HG02588 (cell line): ENCODE measurements at regions not wholly inside any gene's neighbourhood (a gene's known extent, or its start where the extent isn't known, plus 50 kb on each side); places are given as distances from the start of the nearest gene placed in this dataset.
A peak's percentile ranks its signal among the peaks of the same experiment; 100 is the strongest.
"Not testable (repeated sequence)": the region's sequence is repeated elsewhere in the genome, so short reads cannot be mapped to it uniquely, and the experiment has no call there.

Experiments used
- ATAC-seq: cut with Tn5 transposase; IDR thresholded peaks from one replicate; pipeline ENCODE4 v1.9.1; 2021; ENCODE audit warnings: mild to moderate bottlenecking, moderate library complexity; ENCODE audit not compliant: unreplicated experiment

GRCh38 chr2:81412681-81413080 is 1108.1 kb upstream of the LRRTM1 start:
- ATAC-seq = no peak

- ATAC-seq = no peak
These were observed 1099.0 kb upstream of the LRRTM1 start for GRCh38 chr2:81403508-81403907.

GRCh38 chr2:81396417-81397019 is 1092.0 kb upstream of the LRRTM1 start:
- ATAC-seq = no peak

DNA sequence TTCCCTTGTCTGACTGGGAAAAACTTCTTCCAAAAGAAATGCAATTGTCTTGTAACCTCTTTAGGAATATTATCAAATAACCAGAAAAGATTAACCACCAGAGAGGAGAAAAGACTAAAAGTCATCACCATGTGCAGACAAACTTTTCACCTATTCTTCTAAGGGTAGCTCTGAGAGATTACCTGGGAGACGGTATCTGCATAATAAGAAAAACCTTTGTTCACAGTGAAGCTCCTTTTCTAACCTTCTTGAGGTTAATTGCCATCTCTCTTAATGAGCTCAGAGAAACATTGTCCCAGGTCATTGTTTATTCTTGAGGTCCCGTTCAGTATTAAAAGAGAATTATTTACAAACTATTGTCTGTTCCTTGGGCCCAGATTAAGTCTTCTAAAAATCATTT is 1091.2 kb upstream of the LRRTM1 start:
- ATAC-seq = no peak

DNA sequence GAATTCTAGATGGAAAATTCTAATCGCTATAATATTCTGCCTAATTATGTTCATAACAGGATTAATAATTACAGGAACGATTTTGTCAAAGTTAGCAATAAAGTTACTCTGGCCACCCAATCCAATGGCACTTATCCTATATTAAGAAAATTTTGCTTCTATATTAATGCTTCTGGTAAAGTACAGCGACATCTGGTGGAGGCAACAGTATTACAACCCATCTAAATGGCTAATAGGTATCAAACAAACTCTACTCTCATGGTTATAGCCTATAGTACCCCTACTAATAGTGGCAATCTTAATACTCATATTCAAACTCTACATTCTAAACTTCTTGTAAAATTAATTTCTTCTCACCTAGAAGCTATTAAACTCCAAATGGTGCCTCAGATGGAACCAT is 1084.7 kb upstream of the LRRTM1 start:
- ATAC-seq = no peak

- ATAC-seq = no peak
These were observed 1059.2 kb upstream of the LRRTM1 start for GRCh38 chr2:81363800-81364199.

DNA sequence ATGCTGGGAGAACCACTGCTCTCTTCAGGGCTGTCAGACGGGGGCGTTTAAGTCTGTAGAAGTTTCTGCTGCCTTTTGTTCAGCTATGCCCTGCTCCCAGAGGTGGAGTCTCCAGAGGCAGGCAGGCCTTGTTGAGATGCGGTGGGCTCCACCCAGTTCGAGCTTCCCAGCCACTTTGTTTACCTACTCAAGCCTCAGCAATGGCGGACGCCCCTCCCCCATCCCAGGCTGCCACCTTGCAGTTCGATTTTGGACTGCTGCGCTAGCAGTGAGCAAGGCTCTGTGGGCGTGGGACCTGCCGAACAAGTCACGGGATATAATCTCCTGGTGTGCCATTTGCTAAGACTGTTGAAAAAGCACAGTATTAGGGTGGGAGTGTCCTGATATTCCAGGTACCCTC is 1057.9 kb upstream of the LRRTM1 start:
- ATAC-seq = not testable (repeated sequence)

DNA sequence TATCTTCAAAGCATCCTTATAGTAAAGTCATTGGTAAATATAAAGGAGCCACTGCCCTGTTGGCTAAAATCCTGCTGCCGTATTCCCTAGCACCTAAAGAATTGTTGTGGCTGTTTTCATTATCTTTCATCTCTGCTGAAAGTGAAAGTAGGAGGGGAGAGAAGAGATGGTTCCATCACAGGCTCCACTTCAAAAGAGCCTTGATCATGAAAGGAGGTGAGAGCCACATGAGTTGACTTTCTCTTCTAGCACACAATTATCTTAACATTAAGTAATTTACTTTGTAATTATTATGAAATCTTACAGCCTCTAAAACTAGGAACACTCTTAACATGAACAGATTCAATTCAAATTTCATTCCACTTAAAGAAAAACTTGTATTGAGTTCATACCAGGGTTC is 1050.9 kb upstream of the LRRTM1 start:
- no peak for ATAC-seq

DNA sequence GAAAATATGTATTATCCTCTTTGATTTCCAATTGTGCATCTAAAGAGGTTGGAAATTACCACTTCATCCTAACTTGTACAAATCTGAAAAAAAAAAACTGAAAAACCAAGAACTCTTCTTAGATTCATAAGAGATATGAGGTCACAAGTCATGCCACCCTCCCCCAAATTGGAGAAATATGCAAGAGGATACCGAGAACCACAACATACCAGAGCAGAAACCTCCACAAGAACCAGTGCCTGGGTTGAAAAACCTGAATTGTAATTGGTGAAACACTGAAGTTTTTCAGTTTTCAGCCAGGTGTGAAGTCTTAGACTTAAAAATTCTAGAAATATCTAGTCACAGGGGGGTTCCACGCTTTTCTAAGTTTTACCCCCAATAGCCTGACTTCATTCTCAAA is 1029.5 kb upstream of the LRRTM1 start:
- no peak for ATAC-seq

DNA sequence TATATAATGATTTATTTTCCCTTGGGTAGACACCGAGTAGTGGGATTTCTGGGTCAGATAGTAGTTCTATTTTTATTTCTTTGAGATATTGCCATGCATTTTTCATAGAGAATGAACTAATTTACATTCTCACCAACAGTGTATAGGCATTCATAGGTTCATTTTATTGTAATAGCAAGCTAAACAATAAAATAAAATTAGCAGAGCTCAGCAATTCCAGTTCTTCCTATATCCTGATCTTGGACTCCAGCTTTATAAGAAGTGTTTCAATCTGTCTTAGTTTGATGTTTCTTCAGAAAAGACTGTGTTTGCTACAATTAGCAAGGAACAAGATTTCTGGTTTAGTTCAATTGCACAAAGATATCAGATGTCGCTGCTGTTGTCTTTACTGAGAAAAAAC is 1024.4 kb upstream of the LRRTM1 start:
- ATAC-seq = no peak

GRCh38 chr2:81327911-81328310 is 1023.4 kb upstream of the LRRTM1 start:
- no peak for ATAC-seq

- no peak for ATAC-seq
These were observed 1019.5 kb upstream of the LRRTM1 start for GRCh38 chr2:81324046-81324445.

GRCh38 chr2:81304154-81304830 is 999.7 kb upstream of the LRRTM1 start:
- no peak for ATAC-seq

DNA sequence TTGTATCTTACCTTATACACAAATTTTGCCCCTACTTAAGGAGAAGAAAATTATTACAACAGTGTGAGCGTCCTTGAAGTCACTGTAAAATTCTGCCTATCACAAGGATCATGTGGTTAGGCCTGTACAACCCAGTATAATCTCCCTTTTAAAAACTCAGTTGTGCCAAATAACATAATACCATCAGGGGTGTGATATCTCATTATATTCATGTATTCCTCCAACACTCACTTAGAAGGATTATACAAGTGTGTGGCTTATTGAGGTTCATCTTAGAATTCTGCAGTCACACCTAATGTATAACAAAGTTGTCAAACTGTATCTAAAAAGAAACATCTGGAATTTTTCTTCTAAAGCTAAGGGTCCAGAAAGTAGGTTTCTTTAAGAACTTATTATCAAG is 998.8 kb upstream of the LRRTM1 start:
- ATAC-seq = no peak

DNA sequence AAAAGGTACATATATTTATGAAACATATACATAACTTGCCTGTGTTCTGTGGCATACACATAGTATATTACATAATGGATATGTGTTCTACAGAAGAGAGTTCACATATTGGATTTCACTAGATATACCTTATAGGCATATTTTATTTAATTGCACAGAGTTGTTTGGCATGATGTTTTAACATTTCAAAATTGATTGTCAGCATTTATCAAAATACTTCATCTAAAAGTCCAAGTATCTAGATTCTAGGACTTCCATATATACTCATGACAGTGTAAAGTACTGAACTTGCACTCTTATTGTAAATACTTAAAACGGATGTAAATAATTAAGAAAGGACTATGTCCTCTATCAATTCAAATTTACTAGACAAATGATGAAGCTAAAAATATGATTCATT is 995.3 kb upstream of the LRRTM1 start:
- ATAC-seq = no peak

- ATAC-seq = no peak
These were observed 986.3 kb upstream of the LRRTM1 start for GRCh38 chr2:81290846-81291245.

DNA sequence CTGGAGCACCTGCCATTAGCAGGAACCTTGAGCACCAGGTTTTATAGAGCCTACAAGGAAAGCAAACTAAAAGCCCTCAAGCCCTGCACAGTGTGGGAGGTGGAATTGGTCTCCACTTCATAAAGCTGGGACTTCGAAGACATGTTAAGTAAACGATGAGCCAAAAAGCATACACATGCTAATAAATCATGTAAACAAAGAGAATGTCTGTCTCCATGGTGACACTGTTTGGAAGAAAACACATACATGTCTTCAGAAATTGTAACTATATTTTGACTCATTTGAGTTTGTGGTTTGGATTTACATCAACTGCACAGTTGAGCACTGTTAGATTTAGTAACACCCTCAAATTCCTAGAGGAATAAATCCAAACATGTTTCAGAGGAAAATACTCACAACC is 978.5 kb upstream of the LRRTM1 start:
- no peak for ATAC-seq

DNA sequence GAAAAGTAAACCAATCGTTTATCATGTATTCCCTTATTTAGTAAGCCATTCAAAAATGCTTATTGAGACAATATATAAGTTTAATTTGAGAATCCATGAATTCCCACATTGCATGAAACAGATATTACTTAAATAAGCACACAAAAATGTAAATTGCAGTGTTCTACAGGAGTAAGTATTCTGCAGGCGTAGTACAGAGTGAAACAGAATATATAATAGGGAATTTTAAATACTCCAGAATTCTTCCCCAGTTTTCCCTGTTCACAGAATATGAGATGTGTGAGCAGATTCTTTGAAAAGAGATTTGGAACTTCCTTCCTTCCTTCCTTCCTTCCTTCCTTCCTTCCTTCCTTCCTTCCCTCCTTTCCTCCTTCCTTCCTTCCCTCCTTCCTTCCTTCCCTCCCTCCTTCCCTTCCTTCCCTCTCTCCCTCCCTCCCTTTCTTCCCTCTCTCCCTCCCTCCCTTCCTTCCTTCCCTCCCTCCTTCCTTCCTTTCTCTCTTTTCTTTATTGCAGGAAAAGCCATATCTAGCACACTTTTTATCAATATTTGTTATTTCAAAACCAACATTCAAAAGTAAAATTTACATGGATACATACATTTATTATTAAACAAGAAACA is 977.7 kb upstream of the LRRTM1 start:
- ATAC-seq = no peak

- no peak for ATAC-seq
These were observed 972.0 kb upstream of the LRRTM1 start for GRCh38 chr2:81276595-81276994.

DNA sequence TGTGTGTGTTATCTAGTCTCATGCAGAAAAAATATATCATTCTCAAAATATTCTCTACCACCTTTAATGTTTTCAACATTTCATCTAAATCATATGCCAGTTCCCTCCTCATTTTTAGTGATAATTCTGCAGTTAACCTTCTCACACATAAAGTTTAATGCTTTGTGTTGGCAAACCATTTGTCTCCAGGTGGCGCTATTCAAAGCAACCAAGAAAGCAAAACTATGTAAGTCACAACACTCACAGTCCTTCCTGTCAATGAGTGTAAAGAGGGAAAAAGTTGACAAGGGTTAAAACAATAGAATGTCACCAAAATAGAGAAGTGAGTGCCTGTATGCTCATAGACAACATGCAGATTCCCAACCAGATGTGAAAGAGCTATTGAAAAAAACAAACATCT is 961.6 kb upstream of the LRRTM1 start:
- no peak for ATAC-seq

GRCh38 chr2:81263989-81264388 is 959.4 kb upstream of the LRRTM1 start:
- no peak for ATAC-seq

GRCh38 chr2:81260320-81260719 is 955.8 kb upstream of the LRRTM1 start:
- no peak for ATAC-seq

GRCh38 chr2:81250270-81250669 is 945.7 kb upstream of the LRRTM1 start:
- ATAC-seq = peak; percentile 66
